ENCODE measurements at regions not wholly inside any gene's neighbourhood (a gene's known extent, or its start where the extent isn't known, plus 50 kb on each side); places are given as distances from the start of the nearest gene placed in this dataset.

DNA sequence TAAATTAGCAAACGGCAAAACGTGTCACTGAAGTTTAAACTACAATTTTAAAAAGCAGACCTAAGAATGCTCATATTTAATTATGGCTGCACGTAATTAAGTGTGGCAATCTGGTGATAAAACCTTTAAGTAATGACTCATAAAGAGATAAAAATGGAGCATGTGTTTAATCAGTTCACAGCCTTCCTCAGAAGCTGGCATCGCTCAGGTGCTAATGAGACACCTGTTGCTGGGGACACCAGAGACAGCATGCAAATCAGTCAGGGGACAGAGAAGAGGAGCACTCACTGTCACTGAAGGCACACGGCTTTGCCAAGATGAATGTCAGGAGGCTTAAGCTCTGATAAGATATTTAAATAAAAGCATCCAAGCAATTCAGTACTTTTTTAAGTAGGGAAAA is 840.3 kb downstream of the GALC start:
- Histone ChIP-seq H3K36me3 (ENCODE audit: insufficient read depth, low read length, poor library complexity, severe bottlenecking) (no peaks in the 10 kb centered on the region), H3K27ac (ENCODE audit: low read depth, low read length, poor library complexity, severe bottlenecking) (no peak overlapping the region), H3K9me3 (ENCODE audit: low read depth, low read length, poor library complexity, severe bottlenecking) (no peaks in the 10 kb centered on the region), H3K4me1 (ENCODE audit: insufficient read depth, low read length, poor library complexity, severe bottlenecking) (peaks cover 24% of the 10 kb centered on the region), H3K27me3 (replicated peaks; ENCODE audit: insufficient read depth, low read depth, low read length, poor library complexity) (peaks cover 3% of the 10 kb centered on the region), H3K4me3 (ENCODE audit: low read depth, low read length, poor library complexity, severe bottlenecking) (no peak overlapping the region)
- intact Hi-C loops (cut with micrococcal nuclease; ENCODE audit: unreplicated experiment): no loop called here
- ChIA-PET CTCF (no interaction called here), POLR2A (ENCODE audit: low non-redundant PET) (no interaction called here)
- TF ChIP-seq, protein P1, sequence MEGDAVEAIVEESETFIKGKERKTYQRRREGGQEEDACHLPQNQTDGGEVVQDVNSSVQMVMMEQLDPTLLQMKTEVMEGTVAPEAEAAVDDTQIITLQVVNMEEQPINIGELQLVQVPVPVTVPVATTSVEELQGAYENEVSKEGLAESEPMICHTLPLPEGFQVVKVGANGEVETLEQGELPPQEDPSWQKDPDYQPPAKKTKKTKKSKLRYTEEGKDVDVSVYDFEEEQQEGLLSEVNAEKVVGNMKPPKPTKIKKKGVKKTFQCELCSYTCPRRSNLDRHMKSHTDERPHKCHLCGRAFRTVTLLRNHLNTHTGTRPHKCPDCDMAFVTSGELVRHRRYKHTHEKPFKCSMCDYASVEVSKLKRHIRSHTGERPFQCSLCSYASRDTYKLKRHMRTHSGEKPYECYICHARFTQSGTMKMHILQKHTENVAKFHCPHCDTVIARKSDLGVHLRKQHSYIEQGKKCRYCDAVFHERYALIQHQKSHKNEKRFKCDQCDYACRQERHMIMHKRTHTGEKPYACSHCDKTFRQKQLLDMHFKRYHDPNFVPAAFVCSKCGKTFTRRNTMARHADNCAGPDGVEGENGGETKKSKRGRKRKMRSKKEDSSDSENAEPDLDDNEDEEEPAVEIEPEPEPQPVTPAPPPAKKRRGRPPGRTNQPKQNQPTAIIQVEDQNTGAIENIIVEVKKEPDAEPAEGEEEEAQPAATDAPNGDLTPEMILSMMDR (conservative IDR thresholded peaks at IDR 0.05; ENCODE audit: low read depth, low read length): no peak
- no peak for TF ChIP-seq EZH2 (IDR thresholded peaks at IDR 0.05; ENCODE audit: borderline replicate concordance, low read depth, low read length, poor library complexity, severe bottlenecking)
- DNase-seq (ENCODE audit: low spot score): no peak
- BruUV-seq (replicated peaks): no TSS peak

DNA sequence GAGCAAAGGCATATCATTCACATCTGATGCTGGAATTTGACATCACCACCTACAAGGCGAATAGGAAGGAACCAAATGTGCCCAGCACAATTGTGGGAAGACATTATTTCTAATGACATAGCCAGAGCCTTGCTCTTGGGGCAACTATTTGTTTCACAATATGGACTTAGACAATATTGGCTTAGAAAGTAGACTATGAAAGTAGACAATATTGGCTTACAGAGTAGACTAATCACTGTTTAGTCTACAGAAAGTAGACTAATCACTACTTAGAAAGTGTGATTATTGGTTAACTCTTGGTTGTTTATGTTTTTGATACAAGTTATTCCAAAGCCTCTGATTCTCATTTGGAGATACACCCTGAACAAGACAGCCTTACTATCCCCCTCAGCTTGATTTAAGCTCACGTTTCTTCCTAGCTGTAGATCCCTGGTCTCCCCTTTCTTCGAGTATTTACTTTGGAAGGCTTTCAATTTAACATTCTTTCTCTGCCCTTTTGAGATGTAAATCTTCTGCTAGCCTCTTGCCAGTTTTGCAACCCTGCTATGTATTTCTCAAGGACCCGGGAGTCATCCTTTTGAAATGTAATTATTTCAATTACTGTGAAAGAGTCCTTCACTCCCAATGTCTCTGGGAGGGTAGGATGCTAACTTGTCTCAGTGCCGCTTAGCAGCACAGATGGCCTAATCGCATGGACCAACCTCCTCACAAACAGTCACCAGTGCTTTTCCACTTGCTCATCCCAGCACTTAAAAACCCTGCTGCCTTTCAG is 843.2 kb downstream of the GALC start:
- BruUV-seq (replicated peaks): no TSS peak
- peaks cover 27% of the 10 kb centered on the region for H3K4me1 ChIP-seq (ENCODE audit: insufficient read depth, low read length, poor library complexity, severe bottlenecking)
- no peak overlapping the region for H3K4me3 ChIP-seq (ENCODE audit: low read depth, low read length, poor library complexity, severe bottlenecking)
- TF ChIP-seq, protein P1 (conservative IDR thresholded peaks at IDR 0.05; ENCODE audit: low read depth, low read length): no peak
- no peak for TF ChIP-seq EZH2 (IDR thresholded peaks at IDR 0.05; ENCODE audit: borderline replicate concordance, low read depth, low read length, poor library complexity, severe bottlenecking)
- no peaks in the 10 kb centered on the region for H3K36me3 ChIP-seq (ENCODE audit: insufficient read depth, low read length, poor library complexity, severe bottlenecking)
- DNase-seq (ENCODE audit: low spot score): peak; percentile 85
- H3K9me3 ChIP-seq (ENCODE audit: low read depth, low read length, poor library complexity, severe bottlenecking): no peaks in the 10 kb centered on the region
- ChIA-PET CTCF (no interaction called here), POLR2A (ENCODE audit: low non-redundant PET) (no interaction called here)
- intact Hi-C loops (cut with micrococcal nuclease; ENCODE audit: unreplicated experiment): loop anchor here (2.0 kb wide), 1 partner anchor 21 kb away; no protein-coding TSS in a partner anchor
- H3K27ac ChIP-seq (ENCODE audit: low read depth, low read length, poor library complexity, severe bottlenecking): no peak overlapping the region
- peaks cover 3% of the 10 kb centered on the region for H3K27me3 ChIP-seq (replicated peaks; ENCODE audit: insufficient read depth, low read depth, low read length, poor library complexity)

DNA sequence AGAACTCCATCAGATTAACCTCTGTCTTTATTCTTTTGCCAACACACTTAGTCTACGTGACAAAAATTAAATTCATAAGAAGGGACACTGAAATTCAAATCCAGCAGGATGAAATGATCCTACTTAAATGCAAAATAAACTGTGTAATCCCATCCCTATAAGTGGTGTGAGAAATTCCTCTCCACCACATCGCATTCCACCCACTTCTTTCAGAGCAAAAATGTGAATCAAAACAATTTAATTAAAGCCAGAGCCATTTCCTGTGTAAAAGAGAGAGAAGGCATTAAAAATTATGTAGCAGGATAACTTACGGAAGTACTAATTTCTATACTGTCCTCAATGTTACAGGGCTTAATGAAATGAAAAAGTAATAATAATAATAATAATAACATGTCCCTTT is 844.3 kb downstream of the GALC start:
- intact Hi-C loops (cut with micrococcal nuclease; ENCODE audit: unreplicated experiment): loop anchor here (2.0 kb wide), 1 partner anchor 22 kb away; no protein-coding TSS in a partner anchor
- Histone ChIP-seq H3K27ac (ENCODE audit: low read depth, low read length, poor library complexity, severe bottlenecking) (no peak overlapping the region), H3K9me3 (ENCODE audit: low read depth, low read length, poor library complexity, severe bottlenecking) (no peaks in the 10 kb centered on the region), H3K27me3 (replicated peaks; ENCODE audit: insufficient read depth, low read depth, low read length, poor library complexity) (peaks cover 3% of the 10 kb centered on the region), H3K4me1 (ENCODE audit: insufficient read depth, low read length, poor library complexity, severe bottlenecking) (peaks cover 27% of the 10 kb centered on the region), H3K36me3 (ENCODE audit: insufficient read depth, low read length, poor library complexity, severe bottlenecking) (no peaks in the 10 kb centered on the region), H3K4me3 (ENCODE audit: low read depth, low read length, poor library complexity, severe bottlenecking) (no peak overlapping the region)
- peak; percentile 89 for DNase-seq (ENCODE audit: low spot score)
- TF ChIP-seq, protein P1 (conservative IDR thresholded peaks at IDR 0.05; ENCODE audit: low read depth, low read length): no peak
- TF ChIP-seq EZH2 (IDR thresholded peaks at IDR 0.05; ENCODE audit: borderline replicate concordance, low read depth, low read length, poor library complexity, severe bottlenecking): no peak
- ChIA-PET POLR2A (ENCODE audit: low non-redundant PET) (no interaction called here), CTCF (no interaction called here)
- BruUV-seq (replicated peaks): no TSS peak
